SU-DHL-6 (cell line): ENCODE measurements at regions not wholly inside any gene's neighbourhood (a gene's known extent, or its start where the extent isn't known, plus 50 kb on each side); places are given as distances from the start of the nearest gene placed in this dataset.

Experiments used
- H2AFZ ChIP-seq: fragments of 200-600 bp; sonication (generic); 2 replicates; pipeline ENCODE4 v1.6.1; 2014; ENCODE audit warnings: low read depth, mild to moderate bottlenecking, moderate library complexity, mixed read lengths, antibody characterized with exemption, low read length; ENCODE audit not compliant: severe bottlenecking
- H3F3A ChIP-seq: fragments of 200-600 bp; shearing (Covaris generic); 2 replicates; pipeline ENCODE4 v1.6.0; 2016; ENCODE audit warnings: antibody characterized with exemption, mild to moderate bottlenecking; ENCODE audit not compliant: insufficient read depth
- H3K27ac ChIP-seq: fragments of 200-600 bp; sonication (generic); 2 replicates; pipeline ENCODE4 v1.5.1; 2016; ENCODE audit warnings: low read depth, mild to moderate bottlenecking, low read length, moderate library complexity, mixed read lengths
- H3K27me3 ChIP-seq: fragments of 200-600 bp; sonication (generic), shearing (Covaris generic); 2 replicates; pipeline ENCODE4 v1.6.0; 2014; ENCODE audit warnings: mild to moderate bottlenecking, low read length
- H3K36me3 ChIP-seq: fragments of 200-600 bp; sonication (generic); 2 replicates; pipeline ENCODE4 v1.6.1; 2014; ENCODE audit warnings: mild to moderate bottlenecking, low read length, mixed read lengths
- H3K4me2 ChIP-seq: fragments of 300-600, 200-600 bp; shearing (Covaris generic), sonication (generic); 2 replicates; pipeline ENCODE4 v1.6.0; 2014; ENCODE audit warnings: low read length, low read depth, mild to moderate bottlenecking; ENCODE audit not compliant: poor library complexity, severe bottlenecking
- H3K4me3 ChIP-seq: fragments of 200-600 bp; sonication (generic); 2 replicates; pipeline ENCODE4 v1.5.1; 2014; ENCODE audit warnings: antibody characterized with exemption, low read length, mild to moderate bottlenecking, mixed read lengths; ENCODE audit not compliant: insufficient read depth, poor library complexity, severe bottlenecking
- H3K79me2 ChIP-seq: fragments of 200-600 bp; sonication (generic); 2 replicates; pipeline ENCODE4 v1.6.1; 2014; ENCODE audit warnings: mild to moderate bottlenecking, low read length, moderate library complexity; ENCODE audit not compliant: insufficient read depth
- H3K9ac ChIP-seq: fragments of 200-600 bp; sonication (generic); 2 replicates; pipeline ENCODE4 v1.7.0; 2014; ENCODE audit warnings: mild to moderate bottlenecking, low read length
- H3K9me2 ChIP-seq: fragments of 200-600 bp; sonication (generic); replicated peaks from 2 replicates; pipeline ENCODE4 v1.6.1; 2014; ENCODE audit warnings: low read length; ENCODE audit not compliant: insufficient read depth
- H3K9me3 ChIP-seq: fragments of 200-600 bp; sonication (generic); 2 replicates; pipeline ENCODE4 v1.6.1; 2014; ENCODE audit warnings: low read length, mixed read lengths; ENCODE audit not compliant: insufficient read depth
- H4K20me1 ChIP-seq: fragments of 200-600 bp; sonication (generic); 2 replicates; pipeline ENCODE4 v1.6.1; 2014; ENCODE audit warnings: low read depth, mild to moderate bottlenecking, antibody characterized with exemption, low read length, moderate library complexity, mixed read lengths
- EZH2phosphoT487 ChIP-seq: fragments of 200-600 bp; sonication (generic), shearing (Covaris generic); conservative IDR thresholded peaks from 2 replicates; pipeline ENCODE4 v1.6.1; 2018; ENCODE audit warnings: mild to moderate bottlenecking, antibody characterized with exemption, low read length, moderate library complexity, mixed read lengths
- TF ChIP-seq, protein P1 (sequence below): fragments of 200-600 bp; sonication (generic); IDR thresholded peaks from one replicate; pipeline ENCODE4 v1.5.1; 2017; ENCODE audit warnings: antibody characterized with exemption, mild to moderate bottlenecking, low read length, moderate library complexity; ENCODE audit not compliant: insufficient read depth, poor library complexity, severe bottlenecking

DNA sequence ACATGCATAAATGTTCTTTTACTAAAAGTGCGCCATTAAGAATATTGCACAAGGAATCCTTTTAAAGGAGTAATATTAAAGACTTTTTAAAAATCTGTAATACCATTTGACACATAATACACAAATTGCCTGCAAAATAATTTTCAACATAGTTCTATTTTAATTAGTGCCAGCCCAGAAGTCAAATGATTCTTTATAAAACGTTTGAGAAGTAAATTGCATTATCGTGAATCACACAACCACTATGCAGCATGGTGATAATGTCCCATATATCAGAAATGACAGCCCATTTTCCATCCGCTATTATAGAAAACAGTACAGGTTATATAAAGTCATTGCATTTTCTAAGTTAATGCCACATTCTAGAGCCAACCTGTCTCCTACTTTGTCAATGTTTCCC is 324.0 kb downstream of the IPMK start:
- no peaks in the 10 kb centered on the region for H3K9me2 ChIP-seq
- H3K4me3 ChIP-seq: no peak overlapping the region
- TF ChIP-seq EZH2phosphoT487: no peak
- TF ChIP-seq, protein P1, sequence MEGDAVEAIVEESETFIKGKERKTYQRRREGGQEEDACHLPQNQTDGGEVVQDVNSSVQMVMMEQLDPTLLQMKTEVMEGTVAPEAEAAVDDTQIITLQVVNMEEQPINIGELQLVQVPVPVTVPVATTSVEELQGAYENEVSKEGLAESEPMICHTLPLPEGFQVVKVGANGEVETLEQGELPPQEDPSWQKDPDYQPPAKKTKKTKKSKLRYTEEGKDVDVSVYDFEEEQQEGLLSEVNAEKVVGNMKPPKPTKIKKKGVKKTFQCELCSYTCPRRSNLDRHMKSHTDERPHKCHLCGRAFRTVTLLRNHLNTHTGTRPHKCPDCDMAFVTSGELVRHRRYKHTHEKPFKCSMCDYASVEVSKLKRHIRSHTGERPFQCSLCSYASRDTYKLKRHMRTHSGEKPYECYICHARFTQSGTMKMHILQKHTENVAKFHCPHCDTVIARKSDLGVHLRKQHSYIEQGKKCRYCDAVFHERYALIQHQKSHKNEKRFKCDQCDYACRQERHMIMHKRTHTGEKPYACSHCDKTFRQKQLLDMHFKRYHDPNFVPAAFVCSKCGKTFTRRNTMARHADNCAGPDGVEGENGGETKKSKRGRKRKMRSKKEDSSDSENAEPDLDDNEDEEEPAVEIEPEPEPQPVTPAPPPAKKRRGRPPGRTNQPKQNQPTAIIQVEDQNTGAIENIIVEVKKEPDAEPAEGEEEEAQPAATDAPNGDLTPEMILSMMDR: no peak
- H3K79me2 ChIP-seq: no peaks in the 10 kb centered on the region
- H3K27ac ChIP-seq: no peak overlapping the region
- H2AFZ ChIP-seq: no peak overlapping the region
- no peaks in the 10 kb centered on the region for H3F3A ChIP-seq
- H4K20me1 ChIP-seq: no peaks in the 10 kb centered on the region
- H3K4me2 ChIP-seq: no peak overlapping the region
- no peaks in the 10 kb centered on the region for H3K36me3 ChIP-seq
- no peak overlapping the region for H3K9ac ChIP-seq
- H3K9me3 ChIP-seq: no peaks in the 10 kb centered on the region
- no peaks in the 10 kb centered on the region for H3K27me3 ChIP-seq

DNA sequence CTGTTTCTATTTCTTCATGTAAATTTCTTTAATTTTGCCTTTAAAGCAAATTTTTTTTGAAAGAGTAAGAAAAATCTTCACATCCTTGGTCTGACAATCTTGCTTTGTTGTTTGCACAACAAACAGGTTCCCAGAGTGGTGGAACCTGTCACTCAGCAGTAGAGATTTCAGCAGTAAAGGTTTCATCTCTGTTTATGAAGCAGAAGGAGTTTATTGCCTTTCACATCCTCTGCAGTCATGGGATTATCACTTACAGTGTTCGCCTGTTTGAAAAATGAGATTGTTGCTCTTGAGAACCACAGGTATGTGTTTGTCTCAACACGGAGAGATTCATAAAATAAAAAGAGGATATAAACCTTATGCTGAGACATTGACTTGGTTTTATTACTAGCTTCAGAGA is 342.6 kb downstream of the IPMK start:
- no peaks in the 10 kb centered on the region for H3K9me3 ChIP-seq
- H3K9me2 ChIP-seq: no peaks in the 10 kb centered on the region
- no peaks in the 10 kb centered on the region for H3K27me3 ChIP-seq
- H3K36me3 ChIP-seq: no peaks in the 10 kb centered on the region
- no peak overlapping the region for H3K4me3 ChIP-seq
- H3F3A ChIP-seq: no peaks in the 10 kb centered on the region
- no peak overlapping the region for H2AFZ ChIP-seq
- H3K79me2 ChIP-seq: no peaks in the 10 kb centered on the region
- no peak overlapping the region for H3K9ac ChIP-seq
- H4K20me1 ChIP-seq: no peaks in the 10 kb centered on the region
- no peak overlapping the region for H3K27ac ChIP-seq
- H3K4me2 ChIP-seq: no peak overlapping the region
- TF ChIP-seq EZH2phosphoT487: no peak
- TF ChIP-seq, protein P1: no peak

DNA sequence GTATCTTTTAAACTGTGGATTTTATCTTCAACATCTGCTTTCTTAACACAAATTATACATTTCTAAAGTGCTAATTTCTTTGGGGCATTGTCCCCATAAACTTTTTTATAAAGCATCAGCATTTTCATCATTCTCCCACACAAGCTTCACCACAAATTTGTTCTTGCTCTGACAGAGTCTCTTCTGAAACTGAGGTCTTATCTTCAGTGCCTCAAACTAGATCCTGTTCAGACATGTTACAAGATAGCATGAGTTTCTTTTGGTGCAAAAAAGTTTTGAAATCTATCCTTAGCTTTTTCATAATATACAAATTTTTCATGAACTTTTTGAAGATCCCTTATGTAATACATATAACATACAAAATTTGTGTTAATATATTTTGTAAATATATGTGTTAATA is 346.6 kb downstream of the IPMK start:
- Histone ChIP-seq H3K27me3 (no peaks in the 10 kb centered on the region), H3K9ac (no peak overlapping the region), H3K9me3 (no peaks in the 10 kb centered on the region), H3F3A (no peaks in the 10 kb centered on the region), H3K27ac (no peak overlapping the region), H3K4me2 (no peak overlapping the region), H4K20me1 (no peaks in the 10 kb centered on the region), H3K36me3 (no peaks in the 10 kb centered on the region), H3K9me2 (no peaks in the 10 kb centered on the region), H3K4me3 (no peak overlapping the region), H3K79me2 (no peaks in the 10 kb centered on the region), H2AFZ (no peak overlapping the region)
- no peak for TF ChIP-seq EZH2phosphoT487
- TF ChIP-seq, protein P1: no peak

DNA sequence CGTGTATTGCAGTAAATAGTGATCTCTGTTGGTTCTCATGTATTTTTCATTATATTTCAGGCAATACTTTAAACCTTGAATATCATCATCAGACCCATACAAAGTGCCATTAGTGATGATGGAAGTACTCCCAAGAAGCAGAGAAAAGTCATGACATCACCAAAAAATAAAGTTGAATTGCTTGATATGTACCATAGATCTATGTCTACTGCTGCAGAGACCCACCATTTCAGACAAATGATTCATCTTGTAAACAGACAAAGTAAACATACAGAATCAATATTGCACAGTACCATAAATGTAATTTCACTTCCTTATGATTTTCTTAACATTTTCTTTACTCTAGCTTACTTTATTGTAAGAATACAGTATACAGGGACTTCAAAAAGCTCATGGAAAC is 347.8 kb downstream of the IPMK start:
- no peak overlapping the region for H3K9ac ChIP-seq
- H2AFZ ChIP-seq: no peak overlapping the region
- no peaks in the 10 kb centered on the region for H3K9me3 ChIP-seq
- no peak overlapping the region for H3K27ac ChIP-seq
- no peaks in the 10 kb centered on the region for H3K36me3 ChIP-seq
- H3K4me3 ChIP-seq: no peak overlapping the region
- H3F3A ChIP-seq: no peaks in the 10 kb centered on the region
- H3K9me2 ChIP-seq: no peaks in the 10 kb centered on the region
- no peak for TF ChIP-seq EZH2phosphoT487
- TF ChIP-seq, protein P1: no peak
- H3K79me2 ChIP-seq: no peaks in the 10 kb centered on the region
- no peaks in the 10 kb centered on the region for H4K20me1 ChIP-seq
- no peaks in the 10 kb centered on the region for H3K27me3 ChIP-seq
- no peak overlapping the region for H3K4me2 ChIP-seq
